IMR-90 (cell line): ENCODE measurements at regions not wholly inside any gene's neighbourhood (a gene's known extent, or its start where the extent isn't known, plus 50 kb on each side); places are given as distances from the start of the nearest gene placed in this dataset.

Experiments used
- ATAC-seq: fragments of 200-7000 bp; cut with Tn5 transposase; 2 replicates; pipeline ENCODE4 v1.9.1; 2020; ENCODE audit warnings: low read depth, mild to moderate bottlenecking, moderate library complexity
- BruUV-seq: library from RNA; stranded (reverse); fragments of 400-500 nt; replicated peaks from 2 replicates; lab custom pipeline; 2021; lab: Mats Ljungman, UMichigan
- CTCF ChIA-PET: fragments of 300-600 bp; formaldehyde crosslinking; extraction: SDS; loops from one replicate; lab custom pipeline; 2021; ENCODE audit warnings: antibody characterized with exemption; lab: Yijun Ruan, JAX
- POLR2A ChIA-PET: fragments of 300-600 bp; sonication (Branson Sonifier 250); formaldehyde crosslinking; loops from one replicate; lab custom pipeline; 2022; ENCODE audit warnings: antibody characterized with exemption; ENCODE audit not compliant: unreplicated experiment; lab: Charles Lee
- DNase-seq: peaks from one replicate; pipeline ENCODE4 v3.0.0; 2013
- H2AFZ ChIP-seq: replicated peaks from 2 replicates; pipeline ENCODE3; 2013; ENCODE audit warnings: low read length, mild to moderate bottlenecking; ENCODE audit not compliant: poor library complexity
- H2AK5ac ChIP-seq: 2 replicates; pipeline ENCODE4 v1.6.1; 2013; ENCODE audit warnings: low read depth, low read length, inconsistent platforms
- H2AK9ac ChIP-seq: replicated peaks from 2 replicates; pipeline ENCODE3; 2013; ENCODE audit warnings: mild to moderate bottlenecking, low read depth, low read length, moderate library complexity; ENCODE audit not compliant: poor library complexity
- H2BK120ac ChIP-seq: 2 replicates; pipeline ENCODE4 v1.6.1; 2013; ENCODE audit warnings: low read depth, low read length, inconsistent platforms
- H2BK15ac ChIP-seq: 3 replicates; pipeline ENCODE4 v1.6.1; 2013; ENCODE audit warnings: low read depth, low read length, inconsistent platforms
- H2BK20ac ChIP-seq: 2 replicates; pipeline ENCODE4 v1.6.1; 2013; ENCODE audit warnings: low read depth, mild to moderate bottlenecking, inconsistent platforms, low read length, moderate library complexity
- H2BK5ac ChIP-seq: 2 replicates; pipeline ENCODE4 v1.6.1; 2013; ENCODE audit warnings: mild to moderate bottlenecking, low read depth, low read length, inconsistent platforms; ENCODE audit not compliant: poor library complexity, severe bottlenecking
- H3K14ac ChIP-seq: replicated peaks from 2 replicates; pipeline ENCODE4 v1.6.1; 2013; ENCODE audit warnings: low read depth, low read length, inconsistent platforms
- H3K18ac ChIP-seq: 2 replicates; pipeline ENCODE4 v1.6.1; 2013; ENCODE audit warnings: low read depth, low read length, control low read depth
- H3K23ac ChIP-seq: 2 replicates; pipeline ENCODE4 v1.6.1; 2013; ENCODE audit warnings: low read depth, low read length, inconsistent platforms
- H3K27ac ChIP-seq: 2 replicates; pipeline ENCODE4 v1.5.1; 2013; ENCODE audit warnings: mild to moderate bottlenecking, control low read depth, low read length; ENCODE audit not compliant: insufficient read depth
- H3K27me3 ChIP-seq: 2 replicates; pipeline ENCODE4 v1.6.1; 2013; ENCODE audit warnings: low read length; ENCODE audit not compliant: control insufficient read depth, insufficient read depth
- H3K36me3 ChIP-seq: 2 replicates; pipeline ENCODE4 v1.6.1; 2013; ENCODE audit warnings: low read length, mixed read lengths; ENCODE audit not compliant: control insufficient read depth, insufficient read depth
- H3K4ac ChIP-seq: 2 replicates; pipeline ENCODE4 v1.6.1; 2013; ENCODE audit warnings: low read depth, low read length, inconsistent platforms
- H3K4me1 ChIP-seq: 2 replicates; pipeline ENCODE4 v1.6.1; 2013; ENCODE audit warnings: low read length, mixed read lengths; ENCODE audit not compliant: control insufficient read depth, insufficient read depth
- H3K4me2 ChIP-seq: 2 replicates; pipeline ENCODE4 v1.6.1; 2013; ENCODE audit warnings: low read depth, mild to moderate bottlenecking, control low read depth, low read length, moderate library complexity
- H3K4me3 ChIP-seq: 2 replicates; pipeline ENCODE4 v1.5.1; 2013; ENCODE audit warnings: low read depth, mild to moderate bottlenecking, control low read depth, low read length, moderate library complexity; ENCODE audit not compliant: insufficient read depth
- H3K56ac ChIP-seq: 2 replicates; pipeline ENCODE4 v1.6.1; 2013; ENCODE audit warnings: low read length, inconsistent platforms; ENCODE audit not compliant: insufficient read depth; ENCODE audit errors: extremely low read depth
- H3K79me1 ChIP-seq, 2 experiments: 2 replicates each; pipeline ENCODE4 v1.6.1; 2013; ENCODE audit warnings: low read length in 2 of 2, inconsistent platforms in 1 of 2, low read depth in 1 of 2
- H3K9ac ChIP-seq: 2 replicates; pipeline ENCODE4 v1.6.1; 2013; ENCODE audit warnings: low read depth, low read length, control low read depth
- H3K9me1 ChIP-seq: 2 replicates; pipeline ENCODE4 v1.6.1; 2013; ENCODE audit warnings: low read length, inconsistent platforms; ENCODE audit not compliant: insufficient read depth
- H3K9me3 ChIP-seq: 2 replicates; pipeline ENCODE4 v1.6.1; 2013; ENCODE audit warnings: low read length; ENCODE audit not compliant: control insufficient read depth, insufficient read depth
- H4K20me1 ChIP-seq: 2 replicates; pipeline ENCODE4 v1.6.1; 2013; ENCODE audit warnings: low read length, inconsistent platforms; ENCODE audit not compliant: insufficient read depth
- H4K5ac ChIP-seq: 2 replicates; pipeline ENCODE4 v1.6.1; 2013; ENCODE audit warnings: mild to moderate bottlenecking, low read depth, low read length, control low read depth
- H4K8ac ChIP-seq, 2 experiments: 2 replicates each; pipeline ENCODE4 v1.6.1; 2013; ENCODE audit warnings: low read depth in 2 of 2, low read length in 2 of 2, control low read depth in 1 of 2, inconsistent platforms in 1 of 2
- H4K91ac ChIP-seq: 2 replicates; pipeline ENCODE4 v1.6.1; 2013; ENCODE audit warnings: low read depth, low read length, inconsistent platforms; ENCODE audit not compliant: insufficient read depth
- BHLHE40 ChIP-seq: fragments of 150-350 bp; IDR thresholded peaks from 2 replicates; pipeline ENCODE4 v1.6.1; 2016; ENCODE audit warnings: mild to moderate bottlenecking, low read depth, low read length
- CEBPB ChIP-seq: IDR thresholded peaks from 2 replicates; pipeline ENCODE4 v1.6.1; 2012; ENCODE audit warnings: low read depth, low read length, improper control_type of control experiment
- CHD1 ChIP-seq: IDR thresholded peaks from 2 replicates; pipeline ENCODE4 v1.6.1; 2012; ENCODE audit warnings: low read depth, low read length, improper control_type of control experiment
- CTCF ChIP-seq: conservative IDR thresholded peaks from 2 replicates; pipeline ENCODE4 v1.5.1; 2012; ENCODE audit warnings: mild to moderate bottlenecking, low read depth, low read length, improper control_type of control experiment
- ELK1 ChIP-seq: fragments of 150-350 bp; IDR thresholded peaks from 2 replicates; pipeline ENCODE4 v1.6.1; 2016; ENCODE audit warnings: low read depth, mild to moderate bottlenecking, low read length, moderate library complexity, borderline replicate concordance
- FOS ChIP-seq: fragments of 150-350 bp; IDR thresholded peaks from 2 replicates; pipeline ENCODE4 v1.6.1; 2016; ENCODE audit warnings: low read depth, low read length
- MAFK ChIP-seq: IDR thresholded peaks from 2 replicates; pipeline ENCODE4 v1.6.1; 2012; ENCODE audit warnings: low read depth, low read length, improper control_type of control experiment
- MXI1 ChIP-seq: IDR thresholded peaks from 2 replicates; pipeline ENCODE4 v1.6.1; 2012; ENCODE audit warnings: low read depth, mild to moderate bottlenecking, low read length, moderate library complexity, borderline replicate concordance
- POLR2A ChIP-seq: IDR thresholded peaks from 2 replicates; pipeline ENCODE4 v1.6.1; 2012; ENCODE audit warnings: mild to moderate bottlenecking, low read depth, low read length
- RAD21 ChIP-seq: IDR thresholded peaks from 2 replicates; pipeline ENCODE4 v1.6.1; 2012; ENCODE audit warnings: low read length, improper control_type of control experiment
- RCOR1 ChIP-seq: IDR thresholded peaks from 2 replicates; pipeline ENCODE4 v1.6.1; 2012; ENCODE audit warnings: mild to moderate bottlenecking, low read length, improper control_type of control experiment; ENCODE audit not compliant: insufficient replicate concordance
- RFX5 ChIP-seq: IDR thresholded peaks from 2 replicates; pipeline ENCODE4 v1.8.0; 2012; ENCODE audit warnings: low read depth, mild to moderate bottlenecking, low read length, moderate library complexity
- WGBS, 2 experiments: methylation state at CpG; one replicate each; pipeline versions ENCODE4 v1.1.5 to v1.1.7; 2013; ENCODE audit warnings: missing lambda C conversion rate in 2 of 2; ENCODE audit not compliant: insufficient read length in 1 of 2; ENCODE audit errors: extremely low coverage in 2 of 2; 5-methylcytosine and 5-hydroxymethylcytosine counted together
- dilution Hi-C: fragments of 300-500 bp; cut with HindIII; formaldehyde crosslinking; loops from one replicate; pipeline ENCODE4 v1.14.3; 2018; ENCODE audit warnings: low sequenced_read_pairs; ENCODE audit not compliant: unreplicated experiment
- in situ Hi-C: fragments of 300-500 bp; cut with MboI; formaldehyde crosslinking; loops from 3 replicates; pipeline ENCODE4 v1.14.3; 2019; ENCODE audit warnings: low sequenced_read_pairs, inconsistent platforms, mixed read lengths
- intact Hi-C: fragments of 100-400 bp; cut with micrococcal nuclease; formaldehyde crosslinking; loops from 2 replicates; pipeline ENCODE4 v1.10.0; 2022

- TF ChIP-seq POLR2A, result no peak
These were observed 143.0 kb downstream of the RPS24 start (continued) for GRCh38 chr10:78176320-78177317.

DNA sequence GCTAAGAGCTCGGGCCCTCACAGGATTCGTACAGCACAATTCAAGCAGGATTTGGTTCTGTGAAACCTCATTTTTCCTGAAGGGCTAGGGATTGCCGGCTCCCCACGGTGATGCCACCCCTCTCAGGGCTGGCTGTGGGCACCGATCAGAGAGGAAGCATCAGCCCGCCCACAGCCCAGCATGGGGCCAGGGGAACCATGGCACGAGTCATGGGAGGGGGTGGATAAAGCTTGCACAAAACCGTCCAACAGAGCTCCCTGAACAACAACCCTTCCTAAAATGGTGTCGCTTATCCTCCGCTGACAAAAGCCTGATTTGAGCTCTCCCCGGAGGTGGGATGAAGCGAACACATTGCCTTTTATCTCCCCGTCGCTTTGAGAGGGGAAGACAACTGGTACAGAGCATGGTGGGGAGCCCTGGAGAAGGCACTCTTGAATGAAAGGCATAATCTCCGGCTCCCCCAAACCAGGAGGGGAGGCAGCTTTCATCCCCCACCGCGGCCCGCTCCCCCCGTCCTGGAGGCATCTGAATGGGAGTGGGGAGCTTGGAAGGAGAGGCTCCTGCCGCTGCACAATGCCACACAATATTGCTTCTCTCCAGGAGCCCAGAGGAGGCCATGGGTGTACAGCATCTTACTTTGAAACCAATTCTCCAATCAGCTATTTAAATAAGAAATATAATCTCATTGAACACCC, 144.0 kb downstream of the RPS24 start:
- Histone ChIP-seq H2BK5ac (no peak overlapping the region), H3K4me2 (no peak overlapping the region), H3K14ac (no peak overlapping the region), H3K27me3 (peaks cover 15% of the 10 kb centered on the region), H4K5ac (no peak overlapping the region), H2AK9ac (no peak overlapping the region), H3K36me3 (no peaks in the 10 kb centered on the region), H3K56ac (no peak overlapping the region), H3K79me1 (no peaks in the 10 kb centered on the region), H2BK20ac (no peak overlapping the region), H3K18ac (no peak overlapping the region), H3K4me1 (no peaks in the 10 kb centered on the region), H2BK120ac (no peak overlapping the region), H2AFZ (no peak overlapping the region), H3K4me3 (no peak overlapping the region), H3K4ac (no peak overlapping the region), H4K91ac (no peak overlapping the region), H3K9ac (no peak overlapping the region), H3K23ac (no peak overlapping the region), H2BK15ac (no peak overlapping the region), H4K8ac (no peak overlapping the region), H2AK5ac (no peak overlapping the region), H4K20me1 (no peaks in the 10 kb centered on the region), H3K27ac (no peak overlapping the region), H3K9me3 (no peaks in the 10 kb centered on the region), H3K9me1 (peaks cover 3% of the 10 kb centered on the region)
- 68% methylated on average over 4 of the region's 20 CpGs; no CpG with 5 or more reads in 1 of the 2 experiments for WGBS, 2 experiments
- ATAC-seq (no peak), DNase-seq (no peak)
- ChIA-PET CTCF (no interaction called here), POLR2A (no interaction called here)
- dilution Hi-C loops (no loop called here), in situ Hi-C loops (no loop called here), intact Hi-C loops (no loop called here)
- no TSS peak for BruUV-seq
- no peak for TF ChIP-seq RCOR1
- no peak for TF ChIP-seq MAFK
- no peak for TF ChIP-seq CHD1
- TF ChIP-seq FOS, result no peak
- no peak for TF ChIP-seq ELK1
- no peak for TF ChIP-seq MXI1
- no peak for TF ChIP-seq CTCF
- no peak for TF ChIP-seq RAD21
- TF ChIP-seq POLR2A, result no peak
- no peak for TF ChIP-seq BHLHE40
- TF ChIP-seq RFX5, result no peak
- TF ChIP-seq CEBPB, result no peak
